Stomach (tissue), 4 donors: ENCODE measurements at regions not wholly inside any gene's neighbourhood (a gene's known extent, or its start where the extent isn't known, plus 50 kb on each side); places are given as distances from the start of the nearest gene placed in this dataset.

Source experiments
- EP300 ChIP-seq: sonication (generic); formaldehyde crosslinking; IDR thresholded peaks from one replicate; pipeline ENCODE4 v1.6.1; 2017; ENCODE audit warnings: antibody characterized with exemption
- POLR2A ChIP-seq, 4 donors: fragments of 450-650 bp; IDR thresholded peaks; one replicate each; pipeline ENCODE4 v1.6.1; 2016; ENCODE audit warnings: antibody characterized with exemption in 4 of 4, control low read depth in 2 of 4, mild to moderate bottlenecking in 1 of 4, moderate library complexity in 1 of 4
- TF ChIP-seq, protein P1 (sequence below), 7 experiments: fragments of 450-650 bp in 4 of 7; fragments of 200-600 bp in 3 of 7; sonication (generic) in 3 of 7; IDR thresholded peaks; one replicate each; pipeline ENCODE4 v1.5.1; 2016 to 2019; ENCODE audit warnings: antibody characterized with exemption in 7 of 7, control low read depth in 2 of 7, mild to moderate bottlenecking in 1 of 7

DNA sequence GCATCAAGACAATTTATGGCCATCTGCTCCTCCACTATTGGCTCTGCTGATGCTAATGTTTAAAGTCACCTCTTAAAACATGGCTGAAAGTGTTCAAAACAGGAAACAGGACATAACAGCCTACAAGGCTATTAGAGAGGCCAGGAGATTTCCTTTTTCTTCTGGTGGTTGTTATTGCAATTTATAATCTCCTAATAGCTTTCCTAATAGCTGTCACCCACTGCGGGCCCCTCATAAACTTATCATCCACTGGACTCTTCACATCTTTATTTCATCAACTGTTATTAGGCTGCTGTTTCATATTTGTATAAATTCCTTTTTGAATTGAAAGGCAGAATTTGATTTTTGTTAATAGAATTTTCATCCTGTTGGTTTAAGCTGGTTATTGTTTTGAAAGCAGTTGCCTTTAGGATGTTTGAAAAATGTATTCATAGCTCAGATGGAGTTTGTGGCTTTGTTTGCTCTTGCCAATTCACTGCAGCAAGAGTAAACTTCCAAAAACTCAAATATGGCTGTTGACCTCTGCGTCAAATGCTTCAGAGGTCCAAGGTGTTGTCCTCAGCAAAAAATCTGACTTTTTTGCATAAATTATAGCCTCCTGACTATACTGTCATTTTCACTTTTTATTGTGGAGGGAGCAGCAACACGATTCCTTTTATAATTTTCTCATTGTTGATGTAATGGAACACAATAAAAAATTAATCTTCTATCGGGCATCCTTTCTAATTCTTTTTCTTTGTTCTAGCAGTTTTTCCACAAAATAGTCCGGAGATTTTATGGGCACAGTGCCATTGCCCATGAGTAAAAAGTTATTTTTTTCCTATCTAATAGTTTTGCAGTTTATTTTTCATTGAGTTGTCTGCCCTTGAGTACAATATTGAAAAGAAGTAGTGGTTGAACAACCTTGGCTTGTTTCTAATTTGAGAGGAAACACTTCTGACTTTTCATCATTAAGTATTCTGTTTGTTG is 69.3 kb downstream of the MAT2B start:
- TF ChIP-seq, protein P1, sequence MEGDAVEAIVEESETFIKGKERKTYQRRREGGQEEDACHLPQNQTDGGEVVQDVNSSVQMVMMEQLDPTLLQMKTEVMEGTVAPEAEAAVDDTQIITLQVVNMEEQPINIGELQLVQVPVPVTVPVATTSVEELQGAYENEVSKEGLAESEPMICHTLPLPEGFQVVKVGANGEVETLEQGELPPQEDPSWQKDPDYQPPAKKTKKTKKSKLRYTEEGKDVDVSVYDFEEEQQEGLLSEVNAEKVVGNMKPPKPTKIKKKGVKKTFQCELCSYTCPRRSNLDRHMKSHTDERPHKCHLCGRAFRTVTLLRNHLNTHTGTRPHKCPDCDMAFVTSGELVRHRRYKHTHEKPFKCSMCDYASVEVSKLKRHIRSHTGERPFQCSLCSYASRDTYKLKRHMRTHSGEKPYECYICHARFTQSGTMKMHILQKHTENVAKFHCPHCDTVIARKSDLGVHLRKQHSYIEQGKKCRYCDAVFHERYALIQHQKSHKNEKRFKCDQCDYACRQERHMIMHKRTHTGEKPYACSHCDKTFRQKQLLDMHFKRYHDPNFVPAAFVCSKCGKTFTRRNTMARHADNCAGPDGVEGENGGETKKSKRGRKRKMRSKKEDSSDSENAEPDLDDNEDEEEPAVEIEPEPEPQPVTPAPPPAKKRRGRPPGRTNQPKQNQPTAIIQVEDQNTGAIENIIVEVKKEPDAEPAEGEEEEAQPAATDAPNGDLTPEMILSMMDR (IDR thresholded peaks at IDR 0.05), result no peak
- no peak for TF ChIP-seq POLR2A (IDR thresholded peaks at IDR 0.05)
- TF ChIP-seq EP300, result no peak
